HG03039 (cell line): ENCODE measurements at regions not wholly inside any gene's neighbourhood (a gene's known extent, or its start where the extent isn't known, plus 50 kb on each side); places are given as distances from the start of the nearest gene placed in this dataset.

Experiments used
- ATAC-seq: cut with Tn5 transposase; IDR thresholded peaks from one replicate; pipeline ENCODE4 v1.9.1; 2021; ENCODE audit warnings: mild to moderate bottlenecking, moderate library complexity; ENCODE audit not compliant: unreplicated experiment

- no peak for ATAC-seq
Observed at GRCh38 chr5:63894690-63895089, 67.6 kb downstream of the HTR1A start.

GRCh38 chr5:63878788-63879187, 83.5 kb downstream of the HTR1A start:
- ATAC-seq, result no peak

- no peak for ATAC-seq
Observed at GRCh38 chr5:63877961-63878360, 84.3 kb downstream of the HTR1A start.

DNA sequence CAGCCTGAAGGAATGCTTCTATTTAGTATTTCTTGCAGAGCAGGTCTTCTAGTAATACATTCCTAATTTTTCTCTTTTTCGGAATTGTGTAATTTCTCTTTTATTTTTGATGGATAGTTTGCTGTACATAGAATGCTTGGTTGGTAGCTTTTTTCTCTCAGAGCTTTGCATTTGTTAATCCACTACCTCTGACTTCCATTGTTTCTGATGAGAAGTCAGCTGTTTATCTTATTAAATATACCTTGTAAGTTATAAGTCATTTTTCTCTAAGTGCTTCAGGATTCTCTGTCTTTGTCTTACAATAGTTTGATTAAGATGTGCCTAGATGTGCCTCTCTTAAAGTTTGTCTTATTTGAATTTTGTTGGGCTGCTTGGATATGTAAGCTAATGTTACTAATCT, 101.9 kb downstream of the HTR1A start:
- ATAC-seq, result no peak

DNA sequence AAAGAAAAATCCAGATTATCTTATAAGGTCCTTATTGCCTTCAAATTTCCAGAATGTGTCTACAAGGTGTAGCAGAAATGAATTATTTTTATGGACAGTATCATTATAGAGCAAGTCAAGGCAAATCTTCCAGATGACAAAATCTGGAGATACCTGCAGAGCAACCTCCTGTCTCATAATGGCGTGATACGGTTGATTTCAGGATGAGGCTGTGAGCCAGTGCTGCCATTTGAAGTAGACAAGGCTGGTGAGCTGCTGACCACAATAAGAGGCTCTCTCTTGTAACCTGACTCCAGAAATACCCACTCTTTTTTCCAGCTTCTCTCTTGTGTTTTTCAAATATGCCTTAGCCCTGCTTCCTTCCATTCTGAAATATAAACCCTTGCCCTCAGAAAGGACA, 108.2 kb downstream of the HTR1A start:
- ATAC-seq, result no peak

DNA sequence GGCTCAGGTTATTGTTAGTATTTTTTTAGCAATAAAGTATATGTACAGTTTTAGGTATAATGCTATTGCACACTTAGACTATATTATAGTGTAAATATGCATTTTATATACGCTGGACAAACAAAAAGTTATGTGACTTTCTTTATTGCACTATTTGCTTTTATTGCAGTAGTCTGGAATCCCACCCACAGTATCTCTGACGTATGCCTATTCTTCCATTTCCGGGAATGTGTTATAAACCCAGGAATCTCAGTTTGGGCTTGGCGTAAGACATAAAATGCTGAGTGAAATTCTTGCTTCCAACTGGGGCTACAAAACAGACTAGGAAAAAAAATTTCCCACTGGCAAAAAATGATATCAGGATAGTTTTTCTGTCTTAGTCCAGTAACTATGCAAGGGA, 119.1 kb downstream of the HTR1A start:
- no peak for ATAC-seq

DNA sequence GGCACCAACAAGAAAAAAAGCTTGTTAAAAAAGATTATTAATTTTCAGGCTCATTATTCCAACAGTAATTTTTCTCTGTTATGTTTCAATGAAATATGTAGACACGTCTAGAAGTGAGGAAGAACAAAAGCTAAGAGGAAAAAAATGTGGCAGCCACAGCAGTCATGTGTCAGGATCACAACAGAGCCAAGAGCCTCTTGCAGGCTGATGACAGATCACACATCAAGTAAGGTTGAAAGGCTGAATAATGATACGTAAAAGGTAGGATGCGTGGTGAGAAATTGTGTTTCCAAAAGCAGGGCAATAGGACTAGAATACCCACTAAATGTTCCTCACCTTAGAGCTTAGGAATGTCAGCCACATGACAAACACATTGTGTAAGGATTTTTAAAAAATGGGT, 124.8 kb downstream of the HTR1A start:
- no peak for ATAC-seq

DNA sequence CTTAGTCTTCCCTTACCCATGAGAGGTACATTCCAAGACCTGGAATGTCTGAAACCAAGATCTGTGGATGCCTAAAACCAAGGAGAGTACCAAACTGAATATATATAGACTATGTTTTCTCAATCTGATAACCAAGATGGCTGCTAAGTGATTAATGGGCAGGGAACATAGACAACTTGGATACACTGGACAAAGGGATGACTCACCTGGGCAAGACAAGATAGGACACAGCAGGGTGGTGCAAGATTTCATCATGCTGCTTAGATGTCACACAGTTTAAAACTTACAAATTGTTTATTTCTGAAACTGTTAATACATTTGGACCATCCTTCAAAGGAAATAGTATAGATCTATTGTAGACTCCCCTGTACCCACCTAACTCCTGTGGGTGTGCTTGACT, 130.9 kb downstream of the HTR1A start:
- no peak for ATAC-seq

- ATAC-seq, result no peak
Observed at GRCh38 chr5:63825984-63826383, 136.3 kb downstream of the HTR1A start.

GRCh38 chr5:63823583-63823982, 138.7 kb downstream of the HTR1A start:
- no peak for ATAC-seq

- no peak for ATAC-seq
Observed at GRCh38 chr5:63822614-63823013, 139.6 kb downstream of the HTR1A start.

DNA sequence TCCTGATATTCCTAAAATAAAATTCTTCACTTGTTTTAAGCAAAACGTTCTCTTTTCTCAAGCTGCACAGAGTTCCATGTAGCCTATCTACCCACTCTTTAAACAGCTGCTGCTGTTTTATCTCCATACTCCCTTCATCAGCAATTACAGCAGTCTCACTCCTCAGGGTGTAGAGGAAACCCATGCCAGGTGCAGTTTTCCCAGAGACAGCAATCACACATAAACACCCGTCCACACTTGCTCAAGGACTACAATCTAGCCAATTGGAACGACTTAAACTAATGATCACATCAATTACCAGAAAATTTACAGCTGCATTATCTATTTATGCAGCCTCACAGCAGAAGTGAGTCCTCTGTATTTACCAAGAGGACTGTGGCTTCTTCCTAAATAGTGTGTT, 141.7 kb downstream of the HTR1A start:
- ATAC-seq, result no peak

DNA sequence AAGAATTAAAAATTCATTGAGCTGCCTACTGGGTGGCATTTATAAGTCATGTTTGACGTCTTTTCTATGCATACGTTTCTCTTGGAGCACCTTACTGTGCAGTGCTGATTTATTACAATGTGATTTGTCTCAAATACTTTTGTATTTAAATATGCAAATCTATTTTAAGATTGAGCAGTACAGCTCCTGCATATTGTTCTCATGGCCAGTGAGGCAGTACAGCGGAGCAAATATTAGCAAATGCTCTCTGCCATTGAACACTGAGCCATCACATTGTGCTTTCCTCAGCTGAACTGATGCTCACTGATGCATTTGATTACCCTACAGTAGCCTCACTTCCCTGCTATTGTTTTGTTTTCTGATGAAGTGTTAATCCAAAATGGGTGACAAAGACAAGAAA, 149.6 kb downstream of the HTR1A start:
- no peak for ATAC-seq

DNA sequence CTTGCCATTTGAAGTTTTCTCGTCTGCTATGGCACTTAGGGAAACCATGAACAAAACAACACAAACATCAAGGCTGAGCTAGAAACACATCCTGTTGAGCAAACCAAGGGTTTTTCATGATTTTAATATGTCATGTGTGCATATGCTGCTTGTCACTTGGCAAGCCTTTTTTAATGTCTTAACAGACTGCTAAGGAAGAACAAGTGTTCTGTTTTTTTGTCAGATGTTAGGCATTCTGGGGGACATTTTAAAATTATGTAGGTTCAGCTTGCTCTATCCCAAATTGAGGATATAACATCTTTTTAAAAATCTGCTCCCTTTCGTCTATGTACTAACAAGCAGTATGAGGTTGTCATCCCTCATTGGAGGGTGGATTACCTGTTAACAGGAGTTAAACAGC, 150.3 kb downstream of the HTR1A start:
- ATAC-seq, result no peak

DNA sequence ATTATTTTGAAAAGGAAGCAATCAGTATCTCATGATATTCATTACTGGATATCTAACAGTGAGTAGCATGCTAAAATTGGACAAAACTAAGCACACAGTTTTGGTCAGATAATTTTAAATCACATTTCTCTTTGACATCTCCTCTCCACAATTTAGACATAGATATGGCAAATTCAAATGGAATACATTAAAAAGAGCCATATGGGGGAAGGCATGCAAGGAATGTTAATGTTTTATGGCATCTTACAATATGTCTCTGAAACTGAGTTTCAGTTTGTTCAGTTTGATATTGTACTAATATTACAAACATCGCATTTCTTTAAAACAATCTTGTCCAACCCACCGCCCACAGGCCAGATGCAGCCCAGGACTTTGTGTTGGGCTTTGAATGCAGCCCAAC, 151.0 kb downstream of the HTR1A start:
- no peak for ATAC-seq

- no peak for ATAC-seq
Observed at GRCh38 chr5:63805151-63805550, 157.1 kb downstream of the HTR1A start.

DNA sequence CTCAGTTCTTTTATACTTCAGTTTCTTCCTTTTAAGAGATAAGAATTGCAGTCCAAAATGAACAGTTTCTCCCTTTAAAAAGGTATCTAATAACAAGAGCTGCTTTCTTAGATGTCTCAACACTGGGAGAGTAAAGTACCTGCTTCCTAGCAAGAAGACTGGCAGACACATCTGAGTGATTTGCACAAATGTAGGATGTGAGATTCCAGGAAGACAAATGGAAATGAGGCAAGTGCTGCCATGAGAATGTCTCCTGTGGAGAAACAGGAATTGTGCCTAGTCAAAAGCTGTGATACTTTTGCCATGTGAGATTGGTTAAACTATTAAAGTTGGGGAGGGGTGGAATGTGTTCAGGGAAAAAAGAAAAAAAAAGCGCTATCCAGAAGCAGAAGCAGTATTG, 159.1 kb downstream of the HTR1A start:
- no peak for ATAC-seq

GRCh38 chr5:63794979-63795378, 167.3 kb downstream of the HTR1A start:
- ATAC-seq, result no peak

GRCh38 chr5:63794296-63794695, 167.9 kb downstream of the HTR1A start:
- no peak for ATAC-seq

DNA sequence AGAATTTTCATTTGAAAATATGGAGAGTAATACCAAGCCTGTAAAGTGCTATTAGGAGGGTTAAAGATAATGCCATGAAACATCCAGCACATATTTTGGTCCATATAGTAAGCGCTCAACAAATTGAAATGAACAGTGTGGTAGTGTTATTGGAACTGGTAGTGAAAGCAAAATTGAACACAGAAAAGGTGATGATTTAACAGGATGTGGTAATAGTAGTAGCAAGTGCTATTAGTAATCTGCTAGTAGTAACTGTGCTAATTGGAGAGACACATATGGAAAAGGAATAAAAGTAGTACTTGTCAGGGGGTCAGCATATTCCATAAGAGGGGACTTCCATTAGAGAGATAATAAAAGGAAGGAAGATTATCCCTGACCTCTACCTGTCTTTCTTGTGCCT, 187.3 kb downstream of the HTR1A start:
- ATAC-seq, result no peak

GRCh38 chr5:63768221-63768620, 194.0 kb downstream of the HTR1A start:
- no peak for ATAC-seq

DNA sequence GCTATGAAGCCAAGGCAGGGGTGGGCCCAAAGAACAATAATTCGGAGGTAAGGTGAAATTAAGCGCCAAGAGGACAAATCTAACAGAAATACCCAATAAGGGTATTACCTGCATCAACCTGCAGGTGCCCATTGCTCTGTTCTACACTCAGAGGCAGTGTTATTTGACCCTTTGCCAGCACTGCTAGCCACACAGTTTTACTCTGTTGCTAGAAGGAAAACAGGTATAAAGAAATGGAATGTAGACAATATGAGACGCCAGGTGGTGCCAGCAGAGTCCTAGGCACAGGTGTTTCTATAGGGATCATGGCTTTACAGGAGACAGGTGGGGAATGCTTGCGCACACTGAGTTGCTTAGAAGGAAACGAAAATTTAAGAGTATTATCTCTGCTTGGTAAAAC, 201.3 kb downstream of the HTR1A start:
- ATAC-seq, result no peak

DNA sequence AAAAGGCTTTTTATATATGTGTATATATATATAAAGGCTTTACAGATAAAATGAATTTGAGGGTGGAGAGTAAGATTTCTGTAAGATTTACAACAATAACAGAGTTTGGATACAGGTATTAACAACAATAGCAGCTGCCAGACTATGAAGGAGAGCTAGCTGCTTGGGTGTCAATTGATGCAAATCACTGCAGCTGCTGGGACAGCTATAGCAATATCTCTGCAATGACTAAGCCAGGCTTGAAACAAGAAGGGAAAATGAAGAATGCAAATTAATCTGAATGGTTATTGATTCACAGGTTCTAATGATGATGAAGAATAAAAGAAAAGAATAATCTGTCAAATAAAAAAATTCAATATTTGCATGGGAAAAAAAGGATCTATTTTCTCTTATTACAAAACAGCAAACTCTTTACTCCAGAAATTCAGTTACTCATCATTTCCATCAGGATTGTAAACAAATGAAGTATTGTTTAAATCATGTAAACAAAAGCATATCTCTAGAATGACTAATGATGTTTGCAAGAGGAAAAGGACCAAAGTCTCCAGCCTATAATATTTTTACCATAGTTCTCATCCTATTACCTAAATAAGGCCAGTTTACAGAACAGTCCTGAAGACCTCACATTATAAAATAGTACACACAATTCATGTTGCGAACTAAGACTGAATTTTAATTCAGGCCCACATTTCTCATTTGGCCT, 219.0 kb downstream of the HTR1A start:
- ATAC-seq, result no peak
